AG10803 (cell line): ENCODE measurements at regions not wholly inside any gene's neighbourhood (a gene's known extent, or its start where the extent isn't known, plus 50 kb on each side); places are given as distances from the start of the nearest gene placed in this dataset.

Experiments used
- DNase-seq: peaks from one replicate; pipeline ENCODE4 v3.0.0; 2010; ENCODE audit warnings: low read depth
- H3K4me3 ChIP-seq: 2 replicates; pipeline ENCODE4 v1.5.1; 2011; ENCODE audit warnings: mild to moderate bottlenecking, low read length, control low read depth
- TF ChIP-seq, protein P1 (sequence below): conservative IDR thresholded peaks from 2 replicates; pipeline ENCODE4 v1.5.1; 2011; ENCODE audit warnings: mild to moderate bottlenecking, low read length, control low read depth, inconsistent platforms

GRCh38 chr18:51656249-51656648, 458.8 kb upstream of the MEX3C start:
- no peak for DNase-seq
- no peak overlapping the region for H3K4me3 ChIP-seq
- TF ChIP-seq, protein P1, sequence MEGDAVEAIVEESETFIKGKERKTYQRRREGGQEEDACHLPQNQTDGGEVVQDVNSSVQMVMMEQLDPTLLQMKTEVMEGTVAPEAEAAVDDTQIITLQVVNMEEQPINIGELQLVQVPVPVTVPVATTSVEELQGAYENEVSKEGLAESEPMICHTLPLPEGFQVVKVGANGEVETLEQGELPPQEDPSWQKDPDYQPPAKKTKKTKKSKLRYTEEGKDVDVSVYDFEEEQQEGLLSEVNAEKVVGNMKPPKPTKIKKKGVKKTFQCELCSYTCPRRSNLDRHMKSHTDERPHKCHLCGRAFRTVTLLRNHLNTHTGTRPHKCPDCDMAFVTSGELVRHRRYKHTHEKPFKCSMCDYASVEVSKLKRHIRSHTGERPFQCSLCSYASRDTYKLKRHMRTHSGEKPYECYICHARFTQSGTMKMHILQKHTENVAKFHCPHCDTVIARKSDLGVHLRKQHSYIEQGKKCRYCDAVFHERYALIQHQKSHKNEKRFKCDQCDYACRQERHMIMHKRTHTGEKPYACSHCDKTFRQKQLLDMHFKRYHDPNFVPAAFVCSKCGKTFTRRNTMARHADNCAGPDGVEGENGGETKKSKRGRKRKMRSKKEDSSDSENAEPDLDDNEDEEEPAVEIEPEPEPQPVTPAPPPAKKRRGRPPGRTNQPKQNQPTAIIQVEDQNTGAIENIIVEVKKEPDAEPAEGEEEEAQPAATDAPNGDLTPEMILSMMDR = no peak

DNA sequence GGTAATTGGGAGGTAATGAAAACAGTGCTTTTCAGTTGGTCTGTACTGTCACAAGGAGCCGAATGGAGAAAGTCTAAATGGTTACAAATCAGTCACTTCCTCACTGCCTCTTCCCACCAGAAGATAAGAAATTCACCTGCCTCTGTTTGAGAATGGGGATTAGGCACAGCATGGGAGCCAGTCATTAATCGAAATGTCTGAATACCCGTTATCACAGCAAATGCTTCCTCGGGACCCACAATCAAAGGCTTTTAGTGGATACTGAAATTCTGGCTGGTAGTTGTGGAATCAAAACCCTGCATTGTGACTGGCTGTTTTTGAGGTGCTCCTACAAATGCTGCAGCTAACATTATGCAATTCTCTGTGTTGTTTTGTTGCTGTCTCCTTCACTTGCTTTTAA, 461.0 kb upstream of the MEX3C start:
- no peak overlapping the region for H3K4me3 ChIP-seq
- no peak for DNase-seq
- TF ChIP-seq, protein P1 = no peak

DNA sequence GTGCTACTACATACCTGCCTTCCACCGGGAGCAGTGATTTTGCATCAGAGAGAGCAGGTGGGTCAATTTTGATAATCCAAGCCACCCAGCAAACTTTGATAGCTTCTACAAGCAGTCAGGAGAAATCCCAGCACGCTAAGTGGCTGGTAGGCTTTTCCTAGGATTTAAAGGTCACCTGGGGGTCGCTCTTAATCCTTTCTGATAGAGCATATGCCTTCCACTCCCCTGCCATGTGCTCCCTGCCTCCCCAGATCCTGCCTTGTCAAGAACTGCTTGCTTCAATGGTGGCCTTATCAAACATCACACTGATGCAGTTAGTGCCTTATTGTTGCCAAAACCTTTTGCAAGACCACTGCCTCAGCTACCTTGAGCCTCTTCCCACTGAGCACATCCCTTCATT, 462.3 kb upstream of the MEX3C start:
- DNase-seq = no peak
- TF ChIP-seq, protein P1 = no peak

DNA sequence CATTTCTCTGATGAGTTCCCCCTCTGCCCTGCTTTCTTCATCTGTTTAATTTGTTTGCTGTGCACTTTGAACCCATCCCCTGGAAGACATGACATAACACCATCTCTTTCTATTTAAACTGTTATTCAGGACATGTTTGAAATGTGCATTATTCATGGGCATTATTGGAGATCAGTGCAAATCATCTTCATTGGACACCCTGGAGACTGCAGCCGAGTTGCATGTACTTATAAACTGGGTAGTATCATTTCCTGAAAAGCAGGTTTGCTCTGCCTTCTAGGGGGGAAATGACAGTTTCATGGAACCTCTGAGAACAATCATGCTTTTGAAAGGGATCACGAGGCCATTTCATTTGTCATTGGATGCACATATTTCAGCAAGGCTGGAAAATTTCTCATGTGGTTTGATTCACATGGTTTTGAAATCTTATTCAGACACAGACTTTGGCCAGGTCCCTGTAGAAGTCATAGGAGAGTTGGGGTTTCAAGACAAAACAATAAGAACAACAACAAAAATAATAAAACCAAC, 462.8 kb upstream of the MEX3C start:
- no peak for DNase-seq
- TF ChIP-seq, protein P1 = no peak
- H3K4me3 ChIP-seq = no peak overlapping the region

More for the DNA sequence above, 462.3 kb upstream of the MEX3C start:
- H3K4me3 ChIP-seq = no peak overlapping the region

DNA sequence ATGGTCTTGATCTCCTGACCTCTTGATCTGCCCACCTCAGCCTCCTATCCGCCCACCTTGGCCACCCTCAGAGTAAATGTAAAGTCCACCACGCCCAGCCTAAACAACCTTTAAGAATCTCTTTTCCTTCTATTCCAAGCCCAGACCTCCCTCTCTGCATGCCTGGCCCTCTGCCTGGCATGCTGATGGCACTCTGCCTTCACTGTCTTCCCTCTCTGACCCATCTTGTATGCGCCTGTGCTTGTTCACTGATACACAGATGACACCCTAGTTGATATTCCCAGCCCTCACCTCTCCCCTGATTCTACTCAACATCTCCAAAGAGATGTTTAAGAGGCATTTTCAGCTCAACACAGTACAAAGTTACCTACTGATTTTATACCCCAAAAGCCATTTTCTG, 466.8 kb upstream of the MEX3C start:
- DNase-seq = no peak
- H3K4me3 ChIP-seq = no peak overlapping the region
- TF ChIP-seq, protein P1 = no peak

DNA sequence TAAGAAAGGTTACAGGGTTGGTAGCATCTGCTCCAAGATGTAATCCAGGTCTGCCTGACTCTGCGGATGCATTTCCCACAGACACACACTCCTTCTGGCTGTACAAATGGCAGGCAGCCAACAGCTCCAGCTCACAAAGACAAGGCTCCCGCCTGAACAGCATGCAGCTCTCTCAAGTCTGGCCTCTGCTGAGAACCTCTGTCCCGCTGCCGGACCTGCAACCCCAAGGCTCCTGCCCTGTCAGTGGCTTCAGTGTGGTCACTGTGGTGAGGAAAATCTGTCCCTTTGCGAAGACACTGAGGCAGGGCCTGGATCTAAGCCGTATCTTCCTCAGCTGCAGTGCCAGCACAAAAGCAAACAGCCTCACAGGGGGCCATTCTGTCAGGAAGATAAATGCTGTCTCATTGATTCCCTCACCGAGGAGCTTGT, 469.3 kb upstream of the MEX3C start:
- DNase-seq = peak; percentile 8
- TF ChIP-seq, protein P1 = no peak
- no peak overlapping the region for H3K4me3 ChIP-seq

- DNase-seq = peak; percentile 33
- H3K4me3 ChIP-seq = no peak overlapping the region
- TF ChIP-seq, protein P1 = peak; percentile 76
These were observed 470.6 kb upstream of the MEX3C start for GRCh38 chr18:51668101-51668500.
